Lung microvascular endothelial cell (primary cell): ENCODE measurements at regions not wholly inside any gene's neighbourhood (a gene's known extent, or its start where the extent isn't known, plus 50 kb on each side); places are given as distances from the start of the nearest gene placed in this dataset.

Experiments
- DNase-seq, 2 donors: peaks; one replicate each; pipeline versions ENCODE4 v3.0.0 to v3.0.0-alpha.2; 2010; ENCODE audit warnings: low read depth in 2 of 2

DNA sequence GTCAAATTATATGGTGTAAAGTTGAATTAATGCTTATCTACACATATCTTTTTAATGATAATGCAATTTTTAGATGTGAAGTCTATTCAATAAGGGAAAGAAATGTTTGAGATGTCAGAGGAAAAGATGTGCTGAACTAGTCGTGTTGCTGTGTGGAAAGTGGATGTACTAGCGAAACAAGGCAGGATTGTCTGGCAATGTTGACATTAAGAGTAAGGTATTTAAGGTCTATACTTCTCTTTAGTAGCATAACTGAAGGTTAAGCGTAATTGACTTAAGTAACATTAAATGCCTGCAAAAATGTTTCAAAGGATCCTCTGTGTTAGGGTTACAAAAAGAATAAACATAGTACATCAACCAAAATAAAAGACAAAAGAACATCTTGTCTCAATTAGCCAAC lies 787.3 kb upstream of the KLHL1 start:
- no peak for DNase-seq

- no peak for DNase-seq
Measured at GRCh38 chr13:70894258-70894657, 786.0 kb upstream of the KLHL1 start.

GRCh38 chr13:70893832-70894231 lies 785.6 kb upstream of the KLHL1 start:
- DNase-seq = no peak

DNA sequence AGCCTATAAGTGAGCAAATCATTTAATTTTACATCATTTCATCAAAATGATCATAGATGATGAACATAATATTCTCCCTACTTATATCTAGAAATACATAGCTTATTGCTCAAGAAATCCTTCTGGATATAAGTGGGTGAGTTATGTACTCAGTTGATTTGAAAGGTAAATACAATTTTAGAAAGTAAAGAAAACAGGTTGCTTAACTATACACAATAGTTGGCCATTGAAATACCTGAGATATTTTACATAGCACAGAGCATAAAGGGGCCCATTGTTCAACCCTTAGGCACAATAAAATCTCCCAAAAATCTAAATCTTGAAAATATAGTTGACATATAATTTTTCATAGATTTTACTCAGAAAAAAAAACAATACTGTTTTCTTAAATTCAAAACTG lies 782.0 kb upstream of the KLHL1 start:
- DNase-seq = no peak

DNA sequence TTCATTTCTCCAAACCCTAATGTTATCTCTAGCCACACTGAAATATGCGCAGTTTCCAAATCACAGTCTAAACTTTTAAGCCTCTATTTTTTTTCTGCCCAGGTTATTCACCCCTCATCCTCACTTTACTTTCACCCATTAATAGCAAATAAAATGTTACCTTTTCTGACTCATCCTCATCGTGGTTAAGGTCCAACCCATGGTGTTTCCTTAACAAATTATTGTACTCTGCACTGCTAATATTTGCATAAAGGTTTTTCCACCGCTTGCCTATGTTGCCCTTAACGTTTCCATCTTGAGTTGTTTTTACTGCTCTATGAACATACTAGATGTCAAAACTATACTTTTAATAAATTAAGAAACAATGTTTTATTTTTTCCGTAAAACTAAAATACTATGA lies 780.9 kb upstream of the KLHL1 start:
- DNase-seq = no peak

DNA sequence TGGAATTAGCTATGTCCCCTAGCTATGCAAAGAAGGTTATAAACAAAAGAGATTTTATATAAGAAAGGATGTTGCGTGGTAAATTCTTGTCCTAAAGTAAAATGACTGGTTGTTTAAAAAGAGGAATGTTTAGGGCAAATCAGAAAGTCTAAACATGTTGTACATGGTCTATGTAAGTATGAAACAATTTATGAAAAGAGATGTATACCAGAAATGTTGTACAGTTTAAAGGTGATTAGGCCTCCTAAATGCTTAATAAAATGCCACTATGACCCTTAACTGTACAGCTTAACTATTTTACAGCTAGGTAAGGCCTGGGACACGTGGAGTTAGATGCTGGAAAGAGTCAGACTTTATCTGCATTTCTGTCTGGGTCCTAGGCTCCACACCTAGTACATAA lies 775.9 kb upstream of the KLHL1 start:
- no peak for DNase-seq

- DNase-seq = no peak
Measured at GRCh38 chr13:70874636-70875035, 766.4 kb upstream of the KLHL1 start.

DNA sequence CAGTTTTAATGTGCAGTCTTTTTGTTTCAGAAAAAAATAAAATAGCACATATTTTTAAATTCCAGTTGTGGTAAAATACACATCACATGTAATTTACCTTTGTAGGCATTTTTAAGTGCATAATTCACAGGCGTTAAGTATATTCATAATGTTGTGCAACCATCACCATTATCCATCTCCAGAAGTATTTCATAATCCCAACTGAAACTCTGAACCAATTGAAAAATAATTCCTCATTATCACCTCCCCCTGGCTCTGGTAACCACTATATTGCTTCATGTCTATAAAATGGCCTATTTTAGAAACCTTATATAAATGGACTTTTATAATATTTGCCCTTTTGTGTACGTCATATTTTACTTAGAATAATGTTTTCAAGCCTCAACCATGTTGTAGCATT lies 756.5 kb upstream of the KLHL1 start:
- DNase-seq = no peak

GRCh38 chr13:70856711-70857110 lies 748.5 kb upstream of the KLHL1 start:
- no peak for DNase-seq

DNA sequence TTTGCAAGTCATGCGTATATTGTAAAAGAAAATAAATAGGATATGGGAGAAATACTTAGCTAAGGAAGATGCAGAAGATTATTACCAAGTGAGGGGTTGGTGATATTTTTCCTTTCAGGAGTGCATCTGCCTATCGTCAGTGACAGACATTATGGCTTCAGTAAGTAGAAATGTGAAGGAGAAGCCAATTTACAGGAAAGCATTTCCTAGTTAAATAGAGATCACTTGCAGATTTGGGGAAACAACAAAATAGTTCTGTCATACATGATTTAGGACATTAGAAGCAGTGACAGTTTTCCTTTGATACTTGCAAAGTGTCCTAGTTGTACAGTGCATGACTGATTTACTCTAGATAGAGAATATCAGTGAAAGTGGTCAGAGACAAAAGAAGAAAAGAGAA lies 747.8 kb upstream of the KLHL1 start:
- DNase-seq = no peak

DNA sequence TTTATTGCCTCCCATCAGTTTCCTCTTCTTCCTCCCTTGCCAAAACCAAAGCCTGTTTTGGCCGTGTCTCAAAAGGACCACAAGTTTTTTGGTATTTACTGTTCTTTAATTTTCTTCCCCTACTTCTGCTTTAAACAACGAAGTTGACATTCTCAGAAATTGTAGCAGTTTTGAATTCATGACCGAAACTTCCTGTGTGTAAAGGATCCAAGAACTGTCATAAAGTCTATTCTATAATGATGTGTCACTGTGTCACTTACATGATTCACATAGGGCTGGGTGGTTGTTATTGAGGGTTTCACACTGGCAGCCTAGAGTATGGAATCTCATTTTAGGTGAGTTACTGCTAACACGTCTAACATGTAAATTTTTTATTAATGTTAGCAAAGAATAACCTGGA lies 741.0 kb upstream of the KLHL1 start:
- no peak for DNase-seq

GRCh38 chr13:70844391-70845108 lies 736.3 kb upstream of the KLHL1 start:
- no peak for DNase-seq

GRCh38 chr13:70842062-70842644 lies 733.9 kb upstream of the KLHL1 start:
- no peak for DNase-seq

DNA sequence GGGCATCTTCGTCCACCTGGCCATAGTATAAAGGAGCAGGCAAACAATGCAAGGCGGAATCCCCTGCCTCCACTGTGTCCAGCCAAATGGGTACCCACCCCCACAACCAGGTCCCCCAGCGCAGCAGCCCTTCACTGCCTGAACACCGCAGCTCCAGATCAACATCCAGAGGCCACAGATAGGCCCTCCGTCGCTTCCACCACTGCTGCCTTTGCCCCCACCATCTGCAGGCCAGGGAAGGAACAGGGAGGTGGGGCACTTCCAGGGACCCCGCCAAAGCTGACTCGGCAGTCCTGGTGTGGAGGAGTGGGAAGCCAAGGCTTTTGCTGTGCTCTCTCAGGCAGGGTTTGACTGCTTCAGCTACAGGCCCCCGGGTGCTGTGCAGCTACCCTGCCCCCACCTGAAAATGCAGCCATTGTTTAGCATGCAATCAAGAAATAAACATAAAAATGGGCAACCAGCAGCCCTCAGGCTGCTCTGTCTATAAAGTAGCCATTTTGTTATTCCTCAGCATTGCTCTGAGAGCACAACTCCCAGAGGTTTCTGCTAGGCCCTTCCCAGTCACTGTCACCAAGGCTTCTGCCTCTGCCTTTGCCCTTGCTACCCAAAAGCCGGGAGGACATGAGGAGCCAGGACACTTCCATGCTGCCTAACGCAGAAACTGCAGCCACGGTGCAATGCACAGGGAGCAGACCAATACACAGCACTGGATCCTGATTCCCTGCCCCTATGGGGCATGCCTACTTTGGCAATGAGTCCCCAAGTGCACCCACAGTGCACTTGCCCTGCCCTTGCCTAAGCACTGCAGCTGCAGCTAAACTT lies 733.2 kb upstream of the KLHL1 start:
- DNase-seq = no peak

DNA sequence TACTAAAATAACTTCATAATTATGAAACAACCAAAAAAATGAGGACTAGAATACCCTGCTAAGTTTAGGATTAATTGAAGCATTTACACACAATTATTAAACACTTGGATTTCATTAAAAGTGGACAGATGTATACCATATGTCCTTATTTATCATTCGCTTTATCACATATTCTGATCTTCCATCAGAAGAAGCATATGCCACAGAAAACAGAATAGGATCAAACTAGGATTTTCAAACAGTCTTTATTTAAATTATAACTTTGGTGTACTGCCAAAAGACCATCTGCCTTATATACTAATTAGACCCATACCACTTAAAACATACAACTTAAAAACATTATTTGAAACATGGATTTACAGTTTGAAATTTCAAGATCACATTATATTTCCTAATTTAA lies 727.1 kb upstream of the KLHL1 start:
- no peak for DNase-seq

- DNase-seq = no peak
Measured at GRCh38 chr13:70829748-70830147, 721.5 kb upstream of the KLHL1 start.

GRCh38 chr13:70817576-70817975 lies 709.3 kb upstream of the KLHL1 start:
- DNase-seq = no peak

GRCh38 chr13:70816853-70817252 lies 708.6 kb upstream of the KLHL1 start:
- DNase-seq = no peak

DNA sequence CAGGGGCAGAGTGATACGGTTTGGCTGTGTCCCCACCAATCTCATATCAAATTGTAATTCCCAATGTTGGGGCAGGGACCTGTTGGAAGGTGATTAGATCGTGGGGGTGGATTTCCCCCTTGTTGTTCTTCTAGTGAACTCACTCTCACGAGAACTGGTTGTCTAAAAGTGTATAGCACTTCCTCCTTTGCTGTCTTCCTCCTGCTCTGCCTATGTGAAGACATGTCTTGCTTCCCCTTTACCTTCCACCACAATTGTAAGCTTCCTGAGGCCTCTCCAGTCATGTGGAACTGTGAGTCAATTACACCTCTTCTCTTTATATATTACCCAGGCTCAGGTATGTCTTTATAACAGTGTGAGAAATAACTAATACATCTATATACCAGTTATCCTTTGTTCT lies 706.4 kb upstream of the KLHL1 start:
- DNase-seq = no peak

- DNase-seq = no peak
Measured at GRCh38 chr13:70812481-70812880, 704.2 kb upstream of the KLHL1 start.

GRCh38 chr13:70809588-70809987 lies 701.3 kb upstream of the KLHL1 start:
- no peak for DNase-seq

DNA sequence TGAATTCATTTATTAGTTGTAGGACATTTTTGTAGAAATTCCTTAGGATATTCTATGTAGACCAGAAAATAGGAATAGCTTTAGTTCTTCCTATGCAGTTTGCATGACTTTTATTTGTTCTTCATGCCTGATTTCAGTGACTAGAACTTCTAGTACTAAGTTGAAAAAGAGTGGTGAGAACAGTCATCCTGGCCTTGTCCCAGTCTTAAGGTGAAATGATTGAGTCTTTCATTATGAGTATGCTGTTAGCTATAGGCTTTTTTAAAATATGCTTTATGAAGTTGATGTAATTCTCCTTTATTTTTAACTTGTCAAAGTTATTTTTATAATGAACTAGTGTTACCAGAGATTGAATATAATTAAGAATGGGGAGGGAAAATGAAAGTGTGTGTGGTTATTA lies 690.1 kb upstream of the KLHL1 start:
- no peak for DNase-seq

DNA sequence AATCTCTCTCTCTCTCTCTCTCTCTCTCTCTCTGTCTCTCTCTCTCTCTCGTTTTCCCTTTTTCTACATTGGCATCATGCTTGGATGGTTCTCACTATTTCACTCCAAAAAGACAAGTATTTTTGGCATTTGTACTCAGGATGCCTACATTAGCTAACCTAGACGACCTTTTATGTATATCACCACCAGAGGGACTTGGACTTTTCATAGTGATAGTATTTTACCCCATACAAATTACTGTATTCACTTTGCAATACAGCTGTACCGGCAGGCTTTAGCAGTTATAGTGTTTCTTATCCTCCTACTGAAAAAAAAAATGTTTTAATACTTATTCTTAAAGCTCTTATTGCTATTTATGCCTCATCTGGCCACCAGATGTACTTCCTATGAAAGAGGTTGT lies 687.2 kb upstream of the KLHL1 start:
- no peak for DNase-seq
